Nephron progenitor cell (in vitro differentiated cells): ENCODE measurements at regions not wholly inside any gene's neighbourhood (a gene's known extent, or its start where the extent isn't known, plus 50 kb on each side); places are given as distances from the start of the nearest gene placed in this dataset.

Experiments
- DNase-seq: peaks from one replicate; pipeline ENCODE4 v3.0.0; 2021
- H3K27ac Mint-ChIP-seq: 2 replicates; pipeline ENCODE4 v1.8.0; 2021; ENCODE audit warnings: mild to moderate bottlenecking, moderate library complexity, mixed read lengths
- H3K27me3 Mint-ChIP-seq: 2 replicates; pipeline ENCODE4 v1.8.0; 2021; ENCODE audit warnings: mild to moderate bottlenecking, low read depth, mixed read lengths; ENCODE audit not compliant: poor library complexity
- H3K36me3 Mint-ChIP-seq: 2 replicates; pipeline ENCODE4 v1.8.0; 2021; ENCODE audit warnings: low read depth, mixed read lengths
- H3K4me1 Mint-ChIP-seq: 2 replicates; pipeline ENCODE4 v1.8.0; 2021; ENCODE audit warnings: mixed read lengths
- H3K4me3 Mint-ChIP-seq: 2 replicates; pipeline ENCODE4 v1.8.0; 2021; ENCODE audit warnings: mild to moderate bottlenecking, moderate library complexity, mixed read lengths
- H3K9me3 Mint-ChIP-seq: 2 replicates; pipeline ENCODE4 v1.8.0; 2021; ENCODE audit warnings: mild to moderate bottlenecking, moderate library complexity, mixed read lengths
- TF ChIP-seq, protein P1 (sequence below): fragments of 200-600 bp; sonication (generic); IDR thresholded peaks from 2 replicates; pipeline ENCODE4 v1.5.0; 2021; ENCODE audit warnings: antibody characterized with exemption

DNA sequence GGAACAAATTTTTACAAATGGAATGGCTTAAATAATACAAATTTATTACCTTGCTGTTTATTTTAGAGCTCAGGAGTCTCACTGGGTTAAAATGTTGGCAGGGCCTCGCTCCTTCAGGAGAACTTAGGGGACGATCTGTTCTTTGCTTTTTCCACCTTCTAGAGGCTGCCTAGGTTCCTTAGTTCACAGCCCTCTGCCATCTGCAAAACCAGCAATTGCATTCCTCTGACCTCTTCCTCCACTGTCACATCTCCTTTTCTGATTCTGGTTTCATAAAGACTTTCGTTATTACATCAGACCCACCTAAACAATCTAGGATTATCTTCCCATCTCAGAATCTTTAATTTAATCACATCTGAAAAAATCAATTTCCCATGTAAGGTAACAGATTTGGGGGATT is 249.6 kb upstream of the SPRY2 start:
- Mint-ChIP-seq H3K36me3 (no peaks in the 10 kb centered on the region), H3K27me3 (no peaks in the 10 kb centered on the region), H3K4me3 (no peak overlapping the region), H3K4me1 (peaks cover 18% of the 10 kb centered on the region), H3K9me3 (peaks cover 8% of the 10 kb centered on the region), H3K27ac (no peak overlapping the region)
- TF ChIP-seq, protein P1, sequence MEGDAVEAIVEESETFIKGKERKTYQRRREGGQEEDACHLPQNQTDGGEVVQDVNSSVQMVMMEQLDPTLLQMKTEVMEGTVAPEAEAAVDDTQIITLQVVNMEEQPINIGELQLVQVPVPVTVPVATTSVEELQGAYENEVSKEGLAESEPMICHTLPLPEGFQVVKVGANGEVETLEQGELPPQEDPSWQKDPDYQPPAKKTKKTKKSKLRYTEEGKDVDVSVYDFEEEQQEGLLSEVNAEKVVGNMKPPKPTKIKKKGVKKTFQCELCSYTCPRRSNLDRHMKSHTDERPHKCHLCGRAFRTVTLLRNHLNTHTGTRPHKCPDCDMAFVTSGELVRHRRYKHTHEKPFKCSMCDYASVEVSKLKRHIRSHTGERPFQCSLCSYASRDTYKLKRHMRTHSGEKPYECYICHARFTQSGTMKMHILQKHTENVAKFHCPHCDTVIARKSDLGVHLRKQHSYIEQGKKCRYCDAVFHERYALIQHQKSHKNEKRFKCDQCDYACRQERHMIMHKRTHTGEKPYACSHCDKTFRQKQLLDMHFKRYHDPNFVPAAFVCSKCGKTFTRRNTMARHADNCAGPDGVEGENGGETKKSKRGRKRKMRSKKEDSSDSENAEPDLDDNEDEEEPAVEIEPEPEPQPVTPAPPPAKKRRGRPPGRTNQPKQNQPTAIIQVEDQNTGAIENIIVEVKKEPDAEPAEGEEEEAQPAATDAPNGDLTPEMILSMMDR, result no peak
- DNase-seq, result no peak

- no peaks in the 10 kb centered on the region for H3K27me3 Mint-ChIP-seq
- H3K36me3 Mint-ChIP-seq, result no peaks in the 10 kb centered on the region
- no peak overlapping the region for H3K4me3 Mint-ChIP-seq
- TF ChIP-seq, protein P1, result no peak
- H3K27ac Mint-ChIP-seq, result no peak overlapping the region
- DNase-seq, result no peak
- H3K4me1 Mint-ChIP-seq, result no peaks in the 10 kb centered on the region
- H3K9me3 Mint-ChIP-seq, result peaks cover 20% of the 10 kb centered on the region
These were observed 245.4 kb upstream of the SPRY2 start for GRCh38 chr13:80586356-80586755.

GRCh38 chr13:80585531-80585930 is 244.6 kb upstream of the SPRY2 start:
- DNase-seq, result no peak
- no peaks in the 10 kb centered on the region for H3K36me3 Mint-ChIP-seq
- no peaks in the 10 kb centered on the region for H3K27me3 Mint-ChIP-seq
- H3K27ac Mint-ChIP-seq, result no peak overlapping the region
- no peaks in the 10 kb centered on the region for H3K4me1 Mint-ChIP-seq
- TF ChIP-seq, protein P1, result no peak
- H3K4me3 Mint-ChIP-seq, result no peak overlapping the region
- peaks cover 28% of the 10 kb centered on the region for H3K9me3 Mint-ChIP-seq

- Mint-ChIP-seq H3K9me3 (peaks cover 34% of the 10 kb centered on the region), H3K4me3 (no peak overlapping the region), H3K27ac (no peak overlapping the region), H3K36me3 (peaks cover 3% of the 10 kb centered on the region), H3K27me3 (no peaks in the 10 kb centered on the region), H3K4me1 (no peaks in the 10 kb centered on the region)
- no peak for DNase-seq
- TF ChIP-seq, protein P1, result no peak
These were observed 243.9 kb upstream of the SPRY2 start for GRCh38 chr13:80584785-80585184.

DNA sequence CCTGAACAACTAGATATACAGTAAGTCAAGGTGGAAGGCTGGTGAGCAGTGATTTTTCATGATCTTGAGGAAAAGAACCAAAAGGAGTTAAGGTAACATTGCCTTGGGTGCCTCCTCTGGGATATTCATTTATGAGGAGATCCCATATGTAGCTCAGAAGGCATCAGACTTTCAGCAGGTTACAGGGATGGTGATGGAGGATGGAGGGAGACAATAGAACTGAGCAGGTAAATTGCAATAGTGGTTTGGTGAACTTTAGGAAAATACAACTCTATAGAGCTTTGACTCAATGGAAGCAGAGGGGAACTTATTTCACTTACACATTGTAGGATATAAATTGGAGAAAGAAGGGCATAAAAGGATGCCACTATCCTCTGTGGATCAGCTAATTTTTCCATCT is 243.4 kb upstream of the SPRY2 start:
- Mint-ChIP-seq H3K4me3 (no peak overlapping the region), H3K4me1 (no peaks in the 10 kb centered on the region), H3K27me3 (no peaks in the 10 kb centered on the region), H3K36me3 (peaks cover 5% of the 10 kb centered on the region), H3K27ac (no peak overlapping the region), H3K9me3 (peaks cover 36% of the 10 kb centered on the region)
- TF ChIP-seq, protein P1, result no peak
- DNase-seq, result no peak

- Mint-ChIP-seq H3K27me3 (no peaks in the 10 kb centered on the region), H3K36me3 (peaks cover 5% of the 10 kb centered on the region), H3K27ac (no peak overlapping the region), H3K9me3 (peaks cover 41% of the 10 kb centered on the region), H3K4me3 (no peak overlapping the region), H3K4me1 (no peaks in the 10 kb centered on the region)
- DNase-seq, result no peak
- TF ChIP-seq, protein P1, result no peak
These were observed 237.2 kb upstream of the SPRY2 start for GRCh38 chr13:80577926-80578670.
